HG03045 (cell line): ENCODE measurements at regions not wholly inside any gene's neighbourhood (a gene's known extent, or its start where the extent isn't known, plus 50 kb on each side); places are given as distances from the start of the nearest gene placed in this dataset.

Experiments
- ATAC-seq: cut with Tn5 transposase; IDR thresholded peaks from one replicate; pipeline ENCODE4 v1.9.1; 2021; ENCODE audit warnings: mild to moderate bottlenecking, moderate library complexity; ENCODE audit not compliant: unreplicated experiment

DNA sequence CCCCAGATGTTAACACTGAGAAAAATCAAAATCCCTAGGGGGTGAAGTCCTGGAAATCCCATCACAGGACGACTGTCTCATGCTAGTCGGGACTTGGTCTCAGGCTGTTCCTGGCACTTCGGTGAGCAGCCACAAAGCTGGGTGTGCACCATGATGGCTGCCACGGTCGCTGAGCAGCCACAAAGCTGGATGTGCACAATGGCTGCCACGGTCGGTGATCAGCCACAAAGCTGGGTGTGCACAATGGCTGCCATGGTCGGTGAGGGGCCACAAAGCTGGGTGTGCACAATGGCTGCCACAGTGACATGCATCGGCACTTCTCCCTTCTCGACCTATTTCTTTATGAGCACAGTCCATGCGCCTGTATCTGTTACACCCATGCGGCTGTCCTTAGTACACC is 505.1 kb downstream of the TCERG1L start:
- no peak for ATAC-seq

GRCh38 chr10:130807096-130807495 is 504.4 kb downstream of the TCERG1L start:
- no peak for ATAC-seq

- no peak for ATAC-seq
Observed at GRCh38 chr10:130807721-130808120, 503.8 kb downstream of the TCERG1L start.

- ATAC-seq: no peak
Observed at GRCh38 chr10:130808243-130808642, 503.3 kb downstream of the TCERG1L start.

GRCh38 chr10:130808686-130809085 is 502.8 kb downstream of the TCERG1L start:
- ATAC-seq: no peak

GRCh38 chr10:130809181-130809580 is 502.3 kb downstream of the TCERG1L start:
- no peak for ATAC-seq

- ATAC-seq: no peak
Observed at GRCh38 chr10:130809761-130810515, 501.6 kb downstream of the TCERG1L start.

GRCh38 chr10:130810856-130811255 is 500.7 kb downstream of the TCERG1L start:
- ATAC-seq: no peak

DNA sequence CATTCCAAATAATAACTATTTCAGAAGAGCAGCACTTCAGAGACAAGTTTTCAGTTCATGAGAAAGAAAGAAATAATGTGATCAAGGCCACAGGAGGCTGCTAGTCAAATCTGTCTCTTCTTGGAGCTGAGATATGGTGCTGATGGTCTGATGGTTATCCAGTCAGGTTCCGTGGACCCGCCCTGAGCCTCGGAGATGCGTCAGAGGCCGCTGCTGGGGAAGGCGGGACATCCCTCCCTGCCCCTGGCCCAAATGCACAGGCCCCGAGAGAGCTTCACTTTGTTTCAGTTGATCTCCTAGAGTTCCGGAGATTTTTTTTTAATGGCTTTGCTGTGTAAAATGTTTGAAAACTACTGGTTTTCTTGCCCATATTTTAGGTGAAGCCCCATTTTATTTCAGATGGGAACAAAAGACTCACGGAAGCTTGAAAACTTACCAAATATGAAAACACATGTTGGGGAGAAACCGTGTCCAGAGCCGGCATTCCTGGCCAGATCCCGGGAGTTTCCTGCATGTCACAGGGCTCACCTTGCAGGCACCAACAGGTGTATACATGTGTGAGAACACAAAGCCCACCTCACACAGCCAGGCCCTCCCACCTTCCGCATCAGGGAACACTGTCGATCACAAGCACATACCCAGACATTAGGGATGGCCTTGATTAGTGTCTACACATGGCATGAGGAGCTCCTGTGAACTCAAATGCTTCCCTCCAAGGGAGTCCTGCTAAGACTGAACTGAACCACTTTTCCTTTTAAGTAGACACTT is 499.0 kb downstream of the TCERG1L start:
- ATAC-seq: no peak

DNA sequence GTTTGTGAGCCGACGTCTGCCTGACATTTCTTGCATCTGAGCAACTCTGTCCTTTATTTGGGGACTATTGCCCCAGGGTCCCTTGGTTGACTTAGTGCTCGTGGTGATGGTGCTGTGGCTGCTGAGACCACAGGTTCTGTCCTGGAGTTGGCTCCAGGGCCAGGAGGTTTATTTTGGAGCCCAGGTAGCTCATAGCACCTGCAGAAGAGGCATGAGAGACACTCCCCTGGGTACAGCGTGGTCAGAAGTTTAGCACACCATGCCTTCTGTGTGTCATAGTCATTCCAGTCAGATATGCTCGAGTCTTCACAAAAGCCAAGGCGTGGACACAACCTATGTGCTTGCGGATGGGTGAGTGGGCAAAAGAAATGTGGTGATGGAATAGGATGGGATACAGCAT is 496.9 kb downstream of the TCERG1L start:
- no peak for ATAC-seq

DNA sequence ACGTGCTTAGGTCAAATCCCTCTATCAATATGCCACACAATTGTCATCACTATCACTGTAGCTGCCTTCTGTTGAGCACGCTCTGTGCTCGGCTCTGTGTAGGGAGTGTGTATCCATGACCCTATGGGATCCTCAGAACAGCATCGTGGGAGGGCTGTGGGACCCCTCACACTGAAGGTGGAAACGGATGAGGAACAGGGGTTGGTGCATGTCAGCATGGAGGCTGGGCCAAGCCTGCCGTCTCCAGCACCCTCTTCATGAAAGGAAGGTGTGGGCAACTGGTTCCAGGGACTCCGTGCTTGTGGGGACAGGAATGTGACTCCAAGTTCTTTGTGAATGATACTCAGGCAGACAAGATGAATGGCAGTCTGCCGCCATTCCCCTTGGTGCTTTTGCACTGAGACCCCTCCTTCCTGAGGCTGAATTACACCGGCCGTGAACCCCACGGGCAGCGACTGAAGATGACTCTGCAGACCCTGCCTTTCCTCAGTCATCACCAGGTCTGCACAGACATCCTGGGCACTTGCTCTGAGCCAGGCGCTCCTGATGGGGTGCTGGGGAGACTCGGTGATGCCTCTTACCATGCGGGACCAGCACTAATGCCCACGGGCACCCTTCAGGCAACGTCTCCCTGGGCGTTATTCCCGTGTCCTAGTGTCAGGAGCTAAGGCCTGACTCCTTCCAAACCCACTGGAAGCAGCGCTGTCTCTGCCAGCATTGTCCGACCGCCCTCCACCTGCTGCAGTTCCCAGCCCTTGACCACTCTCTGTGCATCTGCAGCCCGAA is 495.2 kb downstream of the TCERG1L start:
- no peak for ATAC-seq

DNA sequence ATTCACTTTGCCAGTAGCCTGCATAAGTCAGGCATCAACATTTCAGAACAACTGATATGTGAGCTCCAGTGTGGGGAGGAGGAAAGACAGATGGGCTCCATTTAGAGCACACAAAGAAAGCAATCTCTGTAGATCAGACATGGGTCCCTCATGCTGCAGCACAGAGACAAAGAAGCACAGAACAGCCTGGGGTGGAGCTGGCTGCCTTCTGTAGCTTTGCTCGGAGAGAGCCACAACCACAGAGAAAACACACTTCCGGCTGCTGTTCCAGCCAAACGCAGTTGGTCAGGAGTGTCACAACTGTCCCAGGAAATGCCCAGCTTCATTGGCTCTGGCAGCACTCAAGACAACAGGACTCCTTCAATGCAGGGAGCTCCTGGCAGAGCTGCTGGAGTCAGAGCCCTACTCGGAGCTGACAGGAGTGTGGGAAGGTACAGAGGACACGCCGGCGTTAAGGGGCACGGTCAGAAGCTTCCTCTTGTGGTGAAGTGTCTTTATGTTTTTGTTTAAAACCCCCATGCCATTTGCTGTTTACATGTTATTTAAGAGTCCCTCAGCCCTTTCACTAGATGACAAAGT is 494.4 kb downstream of the TCERG1L start:
- no peak for ATAC-seq

DNA sequence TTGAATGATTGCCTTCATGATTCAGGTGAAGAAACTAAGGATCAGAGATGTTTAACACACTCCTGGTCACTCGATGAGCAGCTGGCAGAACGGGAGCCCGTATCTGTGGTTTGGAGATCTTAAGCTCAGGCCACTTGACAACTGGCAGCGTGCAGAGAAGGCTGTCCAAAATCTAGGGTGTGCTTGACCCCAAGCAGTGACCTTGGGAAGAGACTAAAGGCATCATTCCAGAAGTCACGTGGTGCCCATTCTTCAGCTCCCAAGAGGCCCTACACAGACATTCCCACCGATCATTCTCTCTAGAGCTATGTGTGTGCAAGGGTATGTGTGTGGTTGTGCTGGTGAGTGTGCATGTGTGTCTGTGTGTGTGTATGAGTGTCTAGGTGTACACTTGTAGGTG is 493.8 kb downstream of the TCERG1L start:
- no peak for ATAC-seq

DNA sequence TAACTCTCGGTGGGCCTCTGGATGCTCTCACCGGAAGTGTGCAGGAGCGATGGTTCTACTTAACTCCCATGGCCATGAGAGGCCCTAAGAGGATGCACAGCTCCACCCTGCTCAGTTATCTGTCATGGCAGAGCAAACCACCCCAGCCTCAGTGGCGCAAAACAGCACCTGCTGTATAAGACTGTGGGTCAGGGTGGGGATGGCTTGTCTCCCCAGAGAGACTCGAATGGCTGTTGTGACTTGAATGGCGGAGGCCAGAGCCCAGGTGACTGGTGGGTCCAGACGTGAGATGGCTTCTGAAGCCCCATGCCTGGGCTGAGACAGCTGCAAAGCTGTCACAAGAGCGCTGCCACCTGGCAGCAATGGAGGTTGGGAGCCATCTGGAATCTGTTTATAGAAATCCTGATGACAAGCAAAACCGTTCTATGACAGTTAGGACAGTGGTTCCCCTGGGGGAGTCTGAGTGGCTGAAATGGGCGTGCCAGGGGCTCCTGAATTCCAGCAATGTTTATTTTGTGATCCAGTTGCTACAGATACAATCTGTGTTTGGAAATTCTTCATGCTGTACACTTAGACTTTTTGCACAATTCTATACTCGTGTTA is 490.5 kb downstream of the TCERG1L start:
- no peak for ATAC-seq

DNA sequence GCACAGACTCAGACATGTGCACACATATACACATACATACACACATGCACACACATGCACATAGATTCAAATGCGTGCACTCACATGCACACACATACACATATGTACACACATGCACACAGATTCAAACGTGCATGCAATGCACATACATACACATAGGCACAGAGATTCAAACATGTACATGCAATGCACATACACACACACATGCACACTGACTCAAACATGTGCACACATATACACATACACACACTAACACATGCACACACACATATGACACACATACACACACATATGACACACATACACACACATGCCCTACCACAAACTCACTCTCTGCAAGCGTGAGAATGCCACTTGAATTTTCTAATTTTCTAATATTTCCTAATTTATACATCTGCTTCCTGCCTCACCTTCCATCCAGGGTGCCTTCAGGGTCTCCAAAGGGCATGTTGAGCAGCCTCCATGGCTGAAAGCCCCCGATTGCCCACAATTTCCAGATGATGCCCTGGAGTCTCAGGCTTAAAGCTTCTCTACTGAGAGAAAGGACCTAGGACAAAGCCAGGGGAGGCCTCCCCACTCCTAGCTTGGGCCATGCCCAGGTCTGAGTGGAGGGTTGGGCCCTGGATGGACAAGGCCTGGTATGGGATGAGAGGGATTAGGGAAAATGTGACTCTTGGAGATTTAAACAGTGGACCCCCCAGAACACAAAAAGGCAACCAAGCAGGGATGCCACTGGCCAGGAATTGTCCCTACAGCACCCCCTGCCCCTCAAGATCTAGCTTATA is 487.1 kb downstream of the TCERG1L start:
- no peak for ATAC-seq

DNA sequence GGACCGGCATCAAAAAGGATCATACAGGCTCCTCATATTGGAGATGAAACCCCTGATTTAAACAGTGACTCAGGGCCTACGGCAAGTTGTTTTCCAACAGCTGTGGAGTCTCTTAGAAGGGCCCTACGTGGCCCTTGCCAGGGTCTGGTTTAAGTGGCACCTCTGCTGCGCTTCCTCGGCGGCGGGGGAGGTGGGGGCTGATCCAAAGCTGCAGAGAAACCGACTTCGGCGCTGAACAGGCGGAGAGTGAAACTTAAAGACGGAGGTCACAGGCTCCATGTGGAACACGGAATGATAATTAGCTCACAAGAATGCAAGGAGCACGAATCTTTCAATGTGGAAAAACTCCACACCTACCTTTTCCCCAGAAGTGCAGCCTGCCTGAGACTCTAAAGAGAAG is 477.9 kb downstream of the TCERG1L start:
- ATAC-seq: no peak

- ATAC-seq: no peak
Observed at GRCh38 chr10:130834170-130834569, 477.4 kb downstream of the TCERG1L start.

DNA sequence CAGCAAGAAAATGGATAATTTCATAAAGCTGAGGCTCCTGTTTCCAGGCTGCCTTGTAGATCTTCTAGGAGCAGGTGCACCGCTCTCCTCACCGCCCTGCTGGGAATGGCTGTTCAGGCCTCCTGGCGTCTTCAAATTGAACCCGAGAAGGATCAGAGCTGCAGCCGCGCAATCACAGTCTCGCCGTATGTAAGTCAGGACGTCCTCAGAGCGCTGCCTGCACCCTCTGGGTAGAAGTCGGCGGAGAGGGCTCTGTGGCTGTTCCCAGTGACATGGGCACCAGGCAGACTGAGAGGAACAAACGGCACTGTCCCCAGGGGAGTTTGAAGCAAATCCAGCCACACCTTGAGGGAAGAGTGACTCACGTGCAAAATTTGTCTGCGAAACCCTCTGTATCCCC is 476.9 kb downstream of the TCERG1L start:
- no peak for ATAC-seq

DNA sequence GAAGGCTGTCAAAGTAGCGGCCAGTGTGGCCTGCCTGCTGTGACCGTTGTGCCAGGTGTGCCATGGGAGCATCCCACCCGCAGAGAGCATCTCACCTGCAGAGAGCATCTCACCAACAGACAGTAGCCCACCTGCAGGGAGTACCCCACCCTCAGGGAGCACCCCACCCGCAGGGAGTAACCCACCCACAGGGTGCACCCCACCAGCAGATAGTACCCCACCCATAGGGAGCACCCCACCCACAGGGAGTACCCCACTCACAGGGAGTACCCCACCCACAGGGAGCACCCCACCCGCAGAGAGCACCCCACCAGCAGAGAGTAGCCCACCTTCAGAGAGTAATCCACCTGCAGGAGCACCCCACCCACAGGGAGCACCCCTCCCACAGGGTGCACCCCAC is 476.5 kb downstream of the TCERG1L start:
- ATAC-seq: no peak

DNA sequence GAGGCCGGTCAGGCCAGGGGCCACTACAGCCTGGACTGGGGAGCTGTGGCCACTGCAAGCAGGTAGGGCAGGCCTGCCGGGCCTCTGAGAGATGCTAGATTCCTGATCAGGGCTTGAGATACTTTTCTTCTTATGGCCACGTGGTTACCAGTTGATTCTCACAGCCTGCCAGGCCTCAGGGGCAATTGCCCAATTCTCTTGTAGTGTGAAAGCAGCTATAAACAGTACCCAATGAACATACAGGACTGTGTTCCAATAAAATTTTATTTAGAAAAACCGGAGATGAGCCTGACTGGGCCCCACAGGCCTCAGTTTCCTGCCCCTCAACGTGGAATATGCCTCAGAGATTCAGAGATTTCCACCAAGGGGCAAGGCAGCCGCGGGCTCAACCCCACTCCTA is 475.2 kb downstream of the TCERG1L start:
- no peak for ATAC-seq
